Gastrocnemius medialis (tissue), 4 donors: ENCODE measurements at regions not wholly inside any gene's neighbourhood (a gene's known extent, or its start where the extent isn't known, plus 50 kb on each side); places are given as distances from the start of the nearest gene placed in this dataset.

Experiments used
- POLR2A ChIP-seq, 2 donors: fragments of 450-650 bp; IDR thresholded peaks; one replicate each; pipeline ENCODE4 v1.6.1; 2017; ENCODE audit warnings: antibody characterized with exemption in 2 of 2, mild to moderate bottlenecking in 2 of 2, moderate library complexity in 2 of 2
- TF ChIP-seq, protein P1 (sequence below), 5 experiments: fragments of 450-650 bp in 3 of 5; fragments of 200-600 bp in 2 of 5; sonication (generic) in 2 of 5; IDR thresholded peaks in 4 of 5; conservative IDR thresholded peaks in 1 of 5; 1 replicate in 4 of 5; 2 replicates in 1 of 5; pipeline ENCODE4 v1.5.1; 2016 to 2019; ENCODE audit warnings: antibody characterized with exemption in 5 of 5, mild to moderate bottlenecking in 3 of 5, moderate library complexity in 3 of 5

DNA sequence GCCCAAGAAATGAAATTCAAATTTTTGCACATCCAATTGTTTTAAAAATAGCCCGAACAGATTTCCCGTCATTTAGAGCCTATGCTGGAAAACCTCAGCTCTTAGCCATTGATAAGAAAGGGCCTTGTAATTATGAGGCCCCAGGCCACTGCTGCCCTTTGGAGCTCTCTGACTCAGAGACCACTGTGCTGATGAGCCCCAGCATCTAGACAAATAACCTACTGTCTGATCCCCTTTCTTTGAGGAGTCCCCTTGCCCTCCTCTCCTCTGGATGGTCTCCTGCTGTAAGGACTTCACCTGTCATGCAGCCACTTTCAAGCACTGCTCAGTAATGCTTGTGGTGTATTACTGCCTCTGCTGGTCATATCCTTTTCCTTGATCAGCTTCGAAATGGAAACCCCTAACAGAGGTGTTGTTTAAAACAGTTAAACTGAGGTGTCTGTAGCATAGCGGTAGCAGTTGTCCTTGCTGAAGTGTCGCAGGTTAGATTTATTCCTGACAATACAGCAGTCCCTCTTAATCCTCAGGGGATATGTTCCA lies 159.9 kb upstream of the SRRM4 start:
- TF ChIP-seq POLR2A (IDR thresholded peaks at IDR 0.05), result no peak
- TF ChIP-seq, protein P1, sequence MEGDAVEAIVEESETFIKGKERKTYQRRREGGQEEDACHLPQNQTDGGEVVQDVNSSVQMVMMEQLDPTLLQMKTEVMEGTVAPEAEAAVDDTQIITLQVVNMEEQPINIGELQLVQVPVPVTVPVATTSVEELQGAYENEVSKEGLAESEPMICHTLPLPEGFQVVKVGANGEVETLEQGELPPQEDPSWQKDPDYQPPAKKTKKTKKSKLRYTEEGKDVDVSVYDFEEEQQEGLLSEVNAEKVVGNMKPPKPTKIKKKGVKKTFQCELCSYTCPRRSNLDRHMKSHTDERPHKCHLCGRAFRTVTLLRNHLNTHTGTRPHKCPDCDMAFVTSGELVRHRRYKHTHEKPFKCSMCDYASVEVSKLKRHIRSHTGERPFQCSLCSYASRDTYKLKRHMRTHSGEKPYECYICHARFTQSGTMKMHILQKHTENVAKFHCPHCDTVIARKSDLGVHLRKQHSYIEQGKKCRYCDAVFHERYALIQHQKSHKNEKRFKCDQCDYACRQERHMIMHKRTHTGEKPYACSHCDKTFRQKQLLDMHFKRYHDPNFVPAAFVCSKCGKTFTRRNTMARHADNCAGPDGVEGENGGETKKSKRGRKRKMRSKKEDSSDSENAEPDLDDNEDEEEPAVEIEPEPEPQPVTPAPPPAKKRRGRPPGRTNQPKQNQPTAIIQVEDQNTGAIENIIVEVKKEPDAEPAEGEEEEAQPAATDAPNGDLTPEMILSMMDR (IDR thresholded peaks at IDR 0.05 in 4 of 5, conservative IDR thresholded peaks at IDR 0.05 in 1 of 5), result no peak
